Gastroesophageal sphincter (tissue), 3 donors: ENCODE measurements at regions not wholly inside any gene's neighbourhood (a gene's known extent, or its start where the extent isn't known, plus 50 kb on each side); places are given as distances from the start of the nearest gene placed in this dataset.

Source experiments
- EP300 ChIP-seq: sonication (generic); formaldehyde crosslinking; IDR thresholded peaks from one replicate; pipeline ENCODE4 v1.6.1; 2017; ENCODE audit warnings: antibody characterized with exemption, mild to moderate bottlenecking
- POLR2A ChIP-seq, 2 donors: fragments of 450-650 bp; IDR thresholded peaks; one replicate each; pipeline ENCODE4 v1.6.1; 2017; ENCODE audit warnings: antibody characterized with exemption in 2 of 2, mild to moderate bottlenecking in 2 of 2, moderate library complexity in 1 of 2
- POLR2AphosphoS5 ChIP-seq: sonication (generic); formaldehyde crosslinking; IDR thresholded peaks from one replicate; pipeline ENCODE4 v1.6.1; 2017; ENCODE audit warnings: antibody characterized with exemption
- TF ChIP-seq, protein P1 (sequence below), 4 experiments: fragments of 200-600 bp in 2 of 4; fragments of 450-650 bp in 2 of 4; sonication (generic) in 1 of 4; IDR thresholded peaks; one replicate each; pipeline ENCODE4 v1.5.1; 2017 to 2019; ENCODE audit warnings: antibody characterized with exemption in 4 of 4, mild to moderate bottlenecking in 2 of 4, moderate library complexity in 2 of 4

- TF ChIP-seq, protein P1, sequence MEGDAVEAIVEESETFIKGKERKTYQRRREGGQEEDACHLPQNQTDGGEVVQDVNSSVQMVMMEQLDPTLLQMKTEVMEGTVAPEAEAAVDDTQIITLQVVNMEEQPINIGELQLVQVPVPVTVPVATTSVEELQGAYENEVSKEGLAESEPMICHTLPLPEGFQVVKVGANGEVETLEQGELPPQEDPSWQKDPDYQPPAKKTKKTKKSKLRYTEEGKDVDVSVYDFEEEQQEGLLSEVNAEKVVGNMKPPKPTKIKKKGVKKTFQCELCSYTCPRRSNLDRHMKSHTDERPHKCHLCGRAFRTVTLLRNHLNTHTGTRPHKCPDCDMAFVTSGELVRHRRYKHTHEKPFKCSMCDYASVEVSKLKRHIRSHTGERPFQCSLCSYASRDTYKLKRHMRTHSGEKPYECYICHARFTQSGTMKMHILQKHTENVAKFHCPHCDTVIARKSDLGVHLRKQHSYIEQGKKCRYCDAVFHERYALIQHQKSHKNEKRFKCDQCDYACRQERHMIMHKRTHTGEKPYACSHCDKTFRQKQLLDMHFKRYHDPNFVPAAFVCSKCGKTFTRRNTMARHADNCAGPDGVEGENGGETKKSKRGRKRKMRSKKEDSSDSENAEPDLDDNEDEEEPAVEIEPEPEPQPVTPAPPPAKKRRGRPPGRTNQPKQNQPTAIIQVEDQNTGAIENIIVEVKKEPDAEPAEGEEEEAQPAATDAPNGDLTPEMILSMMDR (IDR thresholded peaks at IDR 0.05) = no peak
- TF ChIP-seq POLR2A (IDR thresholded peaks at IDR 0.05) = no peak
- no peak for TF ChIP-seq POLR2AphosphoS5
- no peak for TF ChIP-seq EP300
These were observed 514.2 kb upstream of the TMEM132C start for GRCh38 chr12:127752802-127753201.
